NCI-H1436 treated with DMSO at 0.1 percent for 48 hours (cell line): ENCODE measurements at regions not wholly inside any gene's neighbourhood (a gene's known extent, or its start where the extent isn't known, plus 50 kb on each side); places are given as distances from the start of the nearest gene placed in this dataset.

Source experiments
- DNase-seq: peaks from one replicate; lab custom pipeline; 2025; lab: John Stamatoyannopoulos, UW

GRCh38 chr18:75489493-75490190, 62.1 kb upstream of the SMIM21 start:
- DNase-seq, result no peak

- DNase-seq, result no peak
Observed at GRCh38 chr18:75483662-75484061, 56.2 kb upstream of the SMIM21 start.

DNA sequence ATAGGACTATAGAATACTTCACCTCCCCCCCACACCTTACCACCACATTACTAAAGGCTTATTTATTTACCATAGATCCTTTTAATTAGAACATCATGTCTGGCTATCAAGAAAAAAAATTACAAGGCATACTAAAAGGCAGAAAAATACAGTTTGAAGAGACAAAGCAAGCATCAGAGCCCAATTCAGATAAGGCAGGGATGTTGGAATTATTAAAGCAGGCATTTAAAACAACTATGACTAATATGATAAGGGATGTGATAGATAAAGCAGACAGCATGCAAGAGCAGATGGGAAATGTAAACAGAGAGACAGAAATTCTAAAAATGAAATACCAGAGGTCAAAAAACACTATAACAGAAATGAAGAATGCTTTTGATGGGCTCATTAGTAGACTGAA, 55.4 kb upstream of the SMIM21 start:
- DNase-seq, result no peak

DNA sequence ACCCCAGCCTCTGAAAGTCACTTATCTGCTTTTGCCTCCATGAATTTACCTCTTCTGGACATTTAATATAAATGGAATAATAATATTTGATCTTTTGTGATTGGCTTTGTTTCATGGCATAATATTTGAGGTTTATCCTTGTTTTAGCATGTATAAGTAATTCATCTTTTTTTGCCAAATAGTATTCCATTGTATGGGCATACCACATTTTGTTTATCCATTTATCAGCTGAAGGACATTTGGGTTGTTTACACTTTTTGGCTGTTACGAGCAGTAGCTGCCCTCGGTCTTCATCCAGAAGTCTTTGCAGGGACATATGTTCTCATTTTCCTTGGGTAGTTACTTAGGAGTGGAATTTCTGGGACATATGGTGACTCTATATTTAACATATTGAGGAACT, 53.0 kb upstream of the SMIM21 start:
- no peak for DNase-seq

DNA sequence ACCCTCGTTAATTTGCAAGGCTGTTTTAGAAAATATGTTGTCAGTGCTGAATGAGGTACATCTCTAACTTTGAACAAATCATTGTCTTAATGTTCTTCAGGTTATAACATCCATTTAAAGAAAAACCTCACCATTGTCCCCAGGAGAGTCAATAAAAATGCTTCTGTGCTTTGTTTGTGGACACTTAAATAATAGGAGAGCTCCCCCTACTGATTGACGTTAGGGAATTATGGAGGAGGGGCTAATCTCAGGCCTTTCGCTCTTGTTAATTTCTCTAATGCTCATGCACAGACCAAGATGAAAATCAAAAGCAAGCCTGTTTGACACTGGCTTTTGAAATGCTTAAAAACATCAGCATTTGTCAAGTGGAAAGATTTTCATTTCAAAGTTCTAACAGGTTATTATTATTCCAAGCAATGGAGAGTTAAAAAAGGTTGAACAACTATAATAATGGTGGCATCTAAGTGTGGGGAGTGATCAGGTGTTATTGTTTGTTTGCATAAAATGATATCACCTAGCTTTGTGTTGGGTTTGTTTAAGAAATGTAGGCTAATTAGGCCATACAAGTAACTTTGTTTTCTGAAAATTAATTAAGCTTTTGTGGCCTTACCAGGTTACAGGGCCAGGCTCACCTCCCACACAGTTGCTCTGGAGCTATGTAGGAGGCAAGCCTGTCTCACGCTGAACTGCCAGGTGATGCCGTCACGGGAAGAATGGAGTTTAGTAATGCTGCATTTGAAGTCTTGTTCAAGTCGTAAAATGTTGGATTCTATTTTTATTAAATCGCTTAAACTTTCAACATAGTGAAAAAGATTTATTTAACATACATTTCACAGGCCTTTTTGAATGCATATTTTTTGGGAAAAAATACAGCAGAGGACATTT, 51.7 kb upstream of the SMIM21 start:
- peak; percentile 25 for DNase-seq

DNA sequence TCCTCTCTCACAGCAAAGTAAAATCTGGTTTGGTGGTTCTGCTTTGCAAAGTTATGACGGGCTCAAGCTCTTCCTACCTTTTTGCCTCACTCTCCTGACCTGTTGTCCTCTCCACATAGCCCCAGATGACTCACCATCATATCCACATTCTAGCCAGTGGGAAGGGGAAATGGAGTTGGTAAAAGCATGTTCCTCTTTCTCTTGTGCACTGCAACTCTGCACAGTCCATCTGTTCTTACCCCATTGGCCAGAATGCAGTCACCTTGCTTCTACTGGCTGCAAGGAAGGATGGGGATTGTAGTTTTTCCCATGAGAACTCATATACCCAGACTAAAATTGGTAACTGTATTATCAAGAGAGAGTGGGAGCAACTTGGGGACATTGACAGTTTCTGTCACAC, 50.4 kb upstream of the SMIM21 start:
- no peak for DNase-seq
